ENCODE measurements at regions not wholly inside any gene's neighbourhood (a gene's known extent, or its start where the extent isn't known, plus 50 kb on each side); places are given as distances from the start of the nearest gene placed in this dataset.

DNA sequence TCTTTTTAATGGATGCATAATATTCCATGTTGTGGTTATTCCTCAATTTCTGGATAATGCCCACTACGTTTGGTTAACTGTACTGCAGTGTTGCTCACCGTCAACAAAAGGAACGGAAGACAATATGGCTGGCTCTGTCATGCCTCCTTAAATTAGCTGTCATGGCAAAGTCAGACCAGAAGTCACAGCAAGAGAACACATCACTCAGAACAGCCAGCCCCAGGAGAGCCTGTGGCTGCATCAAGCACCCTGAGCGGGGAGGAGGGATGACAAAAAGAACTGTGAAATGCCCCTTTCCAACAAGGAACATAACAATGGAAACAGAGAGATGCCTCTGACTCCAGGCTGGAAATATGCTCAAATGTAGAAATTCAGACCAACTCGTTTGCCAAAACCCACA lies 366.0 kb upstream of the ZNF507 start:
- H3K36me3 ChIP-seq (ENCODE audit: control insufficient read depth, insufficient read depth, low read length): no peaks in the 10 kb centered on the region
- no peaks in the 10 kb centered on the region for H3K27me3 ChIP-seq (ENCODE audit: control insufficient read depth, insufficient read depth, low read length)
- H3K4me3 ChIP-seq (ENCODE audit: low read depth, low read length): no peak overlapping the region
- TF ChIP-seq, protein P1, sequence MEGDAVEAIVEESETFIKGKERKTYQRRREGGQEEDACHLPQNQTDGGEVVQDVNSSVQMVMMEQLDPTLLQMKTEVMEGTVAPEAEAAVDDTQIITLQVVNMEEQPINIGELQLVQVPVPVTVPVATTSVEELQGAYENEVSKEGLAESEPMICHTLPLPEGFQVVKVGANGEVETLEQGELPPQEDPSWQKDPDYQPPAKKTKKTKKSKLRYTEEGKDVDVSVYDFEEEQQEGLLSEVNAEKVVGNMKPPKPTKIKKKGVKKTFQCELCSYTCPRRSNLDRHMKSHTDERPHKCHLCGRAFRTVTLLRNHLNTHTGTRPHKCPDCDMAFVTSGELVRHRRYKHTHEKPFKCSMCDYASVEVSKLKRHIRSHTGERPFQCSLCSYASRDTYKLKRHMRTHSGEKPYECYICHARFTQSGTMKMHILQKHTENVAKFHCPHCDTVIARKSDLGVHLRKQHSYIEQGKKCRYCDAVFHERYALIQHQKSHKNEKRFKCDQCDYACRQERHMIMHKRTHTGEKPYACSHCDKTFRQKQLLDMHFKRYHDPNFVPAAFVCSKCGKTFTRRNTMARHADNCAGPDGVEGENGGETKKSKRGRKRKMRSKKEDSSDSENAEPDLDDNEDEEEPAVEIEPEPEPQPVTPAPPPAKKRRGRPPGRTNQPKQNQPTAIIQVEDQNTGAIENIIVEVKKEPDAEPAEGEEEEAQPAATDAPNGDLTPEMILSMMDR (IDR thresholded peaks at IDR 0.05; ENCODE audit: insufficient read depth, low read depth, low read length): no peak
- POLR2A ChIA-PET: no interaction called here
- CTCF ChIA-PET: no interaction called here
- DNase-seq (ENCODE audit: low read depth): no peak

GRCh38 chr19:31979949-31980670 lies 365.3 kb upstream of the ZNF507 start:
- DNase-seq (ENCODE audit: low read depth): no peak
- no peaks in the 10 kb centered on the region for H3K36me3 ChIP-seq (ENCODE audit: control insufficient read depth, insufficient read depth, low read length)
- H3K4me3 ChIP-seq (ENCODE audit: low read depth, low read length): no peak overlapping the region
- TF ChIP-seq, protein P1 (IDR thresholded peaks at IDR 0.05; ENCODE audit: insufficient read depth, low read depth, low read length): no peak
- CTCF ChIA-PET: no interaction called here
- POLR2A ChIA-PET: no interaction called here
- H3K27me3 ChIP-seq (ENCODE audit: control insufficient read depth, insufficient read depth, low read length): no peaks in the 10 kb centered on the region

- TF ChIP-seq, protein P1 (IDR thresholded peaks at IDR 0.05; ENCODE audit: insufficient read depth, low read depth, low read length): no peak
- H3K36me3 ChIP-seq (ENCODE audit: control insufficient read depth, insufficient read depth, low read length): no peaks in the 10 kb centered on the region
- H3K27me3 ChIP-seq (ENCODE audit: control insufficient read depth, insufficient read depth, low read length): no peaks in the 10 kb centered on the region
- no peak overlapping the region for H3K4me3 ChIP-seq (ENCODE audit: low read depth, low read length)
- CTCF ChIA-PET: no interaction called here
- POLR2A ChIA-PET: no interaction called here
- no peak for DNase-seq (ENCODE audit: low read depth)
These were observed 364.6 kb upstream of the ZNF507 start for GRCh38 chr19:31980796-31981195.

DNA sequence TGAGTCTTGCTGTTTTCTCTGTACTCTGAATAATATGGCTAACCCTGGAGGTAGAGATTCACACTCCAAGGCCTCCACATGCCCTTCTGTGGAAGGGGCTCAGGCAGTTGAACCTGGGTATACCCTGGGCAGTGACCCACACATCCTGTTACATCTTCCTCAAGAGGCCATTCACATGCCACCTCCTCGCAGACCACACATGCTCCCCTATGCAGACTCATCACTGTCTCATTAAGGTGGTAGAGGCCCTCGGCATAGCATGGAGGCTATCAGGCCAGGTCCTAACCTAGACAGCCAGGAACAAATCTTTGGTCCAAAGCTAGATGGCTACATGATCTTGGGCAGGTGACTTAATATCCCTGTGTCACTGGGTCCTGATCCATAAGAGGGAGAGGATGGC lies 363.9 kb upstream of the ZNF507 start:
- no peak overlapping the region for H3K4me3 ChIP-seq (ENCODE audit: low read depth, low read length)
- no peak for DNase-seq (ENCODE audit: low read depth)
- ChIA-PET CTCF (no interaction called here), POLR2A (no interaction called here)
- H3K27me3 ChIP-seq (ENCODE audit: control insufficient read depth, insufficient read depth, low read length): no peaks in the 10 kb centered on the region
- no peaks in the 10 kb centered on the region for H3K36me3 ChIP-seq (ENCODE audit: control insufficient read depth, insufficient read depth, low read length)
- TF ChIP-seq, protein P1 (IDR thresholded peaks at IDR 0.05; ENCODE audit: insufficient read depth, low read depth, low read length): no peak

- TF ChIP-seq, protein P1 (IDR thresholded peaks at IDR 0.05; ENCODE audit: insufficient read depth, low read depth, low read length): no peak
- H3K4me3 ChIP-seq (ENCODE audit: low read depth, low read length): no peak overlapping the region
- H3K36me3 ChIP-seq (ENCODE audit: control insufficient read depth, insufficient read depth, low read length): no peaks in the 10 kb centered on the region
- ChIA-PET CTCF (no interaction called here), POLR2A (no interaction called here)
- DNase-seq (ENCODE audit: low read depth): no peak
- no peaks in the 10 kb centered on the region for H3K27me3 ChIP-seq (ENCODE audit: control insufficient read depth, insufficient read depth, low read length)
These were observed 361.8 kb upstream of the ZNF507 start for GRCh38 chr19:31983647-31984046.

Measured in BJ (cell line).